A172 (cell line): ENCODE measurements at regions not wholly inside any gene's neighbourhood (a gene's known extent, or its start where the extent isn't known, plus 50 kb on each side); places are given as distances from the start of the nearest gene placed in this dataset.

Experiments
- DNase-seq: peaks from one replicate; pipeline ENCODE4 v3.0.0-alpha.2; 2015; ENCODE audit warnings: low spot score

- DNase-seq, result no peak
Measured at GRCh38 chr6:109918227-109918626, 59.9 kb upstream of the GPR6 start.

GRCh38 chr6:109920911-109921310 is 57.2 kb upstream of the GPR6 start:
- DNase-seq, result no peak

- no peak for DNase-seq
Measured at GRCh38 chr6:109922851-109923250, 55.3 kb upstream of the GPR6 start.

GRCh38 chr6:109925075-109925474 is 53.0 kb upstream of the GPR6 start:
- DNase-seq, result no peak

- peak; percentile 23 for DNase-seq
Measured at GRCh38 chr6:109927052-109927451, 51.1 kb upstream of the GPR6 start.
